A549 (cell line): ENCODE measurements at regions not wholly inside any gene's neighbourhood (a gene's known extent, or its start where the extent isn't known, plus 50 kb on each side); places are given as distances from the start of the nearest gene placed in this dataset.

Experiments
- CTCF ChIP-seq: fragments of >200 bp; sonication (Bioruptor Twin); formaldehyde crosslinking; IDR thresholded peaks from 3 replicates; pipeline ENCODE4 v1.5.1; 2016
- EHMT2 ChIP-seq: fragments of 200-600 bp; sonication (generic); IDR thresholded peaks from 2 replicates; pipeline ENCODE4 v1.6.1; 2016; ENCODE audit warnings: antibody characterized with exemption, low read depth, mild to moderate bottlenecking, moderate library complexity
- JUNB ChIP-seq: fragments of >200 bp; sonication (Bioruptor Twin); formaldehyde crosslinking; IDR thresholded peaks from 2 replicates; pipeline ENCODE4 v1.6.1; 2016
- KDM5A ChIP-seq: fragments of 200-600 bp; sonication (generic); IDR thresholded peaks from 2 replicates; pipeline ENCODE4 v1.6.1; 2016; ENCODE audit warnings: antibody characterized with exemption, mild to moderate bottlenecking
- MAZ ChIP-seq: fragments of 150-350 bp; IDR thresholded peaks from 2 replicates; pipeline ENCODE4 v1.6.1; 2014; ENCODE audit warnings: antibody characterized with exemption, low read depth, low read length, borderline replicate concordance
- NR3C1 ChIP-seq: fragments of >200 bp; sonication (Bioruptor Twin); formaldehyde crosslinking; IDR thresholded peaks from 3 replicates; pipeline ENCODE4 v1.6.1; 2017
- POLR2A ChIP-seq: IDR thresholded peaks from 2 replicates; pipeline ENCODE4 v1.6.1; 2012; ENCODE audit warnings: mild to moderate bottlenecking, low read length
- SMC3 ChIP-seq: fragments of >200 bp; sonication (Bioruptor Twin); formaldehyde crosslinking; IDR thresholded peaks from 3 replicates; pipeline ENCODE4 v1.6.1; 2018; ENCODE audit warnings: inconsistent platforms
- TF ChIP-seq, protein P1 (sequence below): IDR thresholded peaks from 2 replicates; pipeline ENCODE4 v1.6.1; 2012; ENCODE audit warnings: low read depth, borderline replicate concordance
- TF ChIP-seq, protein P2 (sequence below): IDR thresholded peaks from 2 replicates; pipeline ENCODE4 v1.6.1; 2012

GRCh38 chrX:10077425-10078188 lies 79.2 kb upstream of the CLCN4 start:
- TF ChIP-seq NR3C1 (no peak), CTCF (no peak), KDM5A (no peak), EHMT2 (no peak), POLR2A (no peak), MAZ (no peak), JUNB (no peak), SMC3 (no peak)
- TF ChIP-seq, protein P1, sequence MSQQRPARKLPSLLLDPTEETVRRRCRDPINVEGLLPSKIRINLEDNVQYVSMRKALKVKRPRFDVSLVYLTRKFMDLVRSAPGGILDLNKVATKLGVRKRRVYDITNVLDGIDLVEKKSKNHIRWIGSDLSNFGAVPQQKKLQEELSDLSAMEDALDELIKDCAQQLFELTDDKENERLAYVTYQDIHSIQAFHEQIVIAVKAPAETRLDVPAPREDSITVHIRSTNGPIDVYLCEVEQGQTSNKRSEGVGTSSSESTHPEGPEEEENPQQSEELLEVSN: no peak
- TF ChIP-seq, protein P2, sequence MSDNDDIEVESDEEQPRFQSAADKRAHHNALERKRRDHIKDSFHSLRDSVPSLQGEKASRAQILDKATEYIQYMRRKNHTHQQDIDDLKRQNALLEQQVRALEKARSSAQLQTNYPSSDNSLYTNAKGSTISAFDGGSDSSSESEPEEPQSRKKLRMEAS: no peak
